Astrocyte (in vitro differentiated cells and primary cell): ENCODE measurements at regions not wholly inside any gene's neighbourhood (a gene's known extent, or its start where the extent isn't known, plus 50 kb on each side); places are given as distances from the start of the nearest gene placed in this dataset.
A peak's percentile ranks its signal among the peaks of the same experiment; 100 is the strongest.

Source experiments
- DNase-seq: peaks from one replicate; pipeline ENCODE4 v3.0.0-alpha.2; 2010; ENCODE audit warnings: low read depth
- FAIRE-seq: peaks from 2 replicates; lab custom pipeline; 2011; peaks lifted over from hg19 to GRCh38; lab: Jason Lieb, UNC
- H2AFZ ChIP-seq: 2 replicates; pipeline ENCODE4 v1.6.0; 2012; ENCODE audit warnings: low read depth, low read length, inconsistent platforms
- H3K27ac ChIP-seq: 2 replicates; pipeline ENCODE4 v1.5.1; 2011; ENCODE audit warnings: low read depth, low read length, inconsistent platforms
- H3K27me3 ChIP-seq: 2 replicates; pipeline ENCODE4 v1.6.0; 2011; ENCODE audit warnings: low read length, inconsistent platforms; ENCODE audit not compliant: insufficient read depth
- H3K36me3 ChIP-seq: 2 replicates; pipeline ENCODE4 v1.5.1; 2011; ENCODE audit warnings: low read length, inconsistent platforms; ENCODE audit not compliant: insufficient read depth
- H3K4me1 ChIP-seq: 2 replicates; pipeline ENCODE4 v1.5.1; 2011; ENCODE audit warnings: low read length, inconsistent platforms; ENCODE audit not compliant: insufficient read depth
- H3K4me2 ChIP-seq: 2 replicates; pipeline ENCODE4 v1.6.0; 2012; ENCODE audit warnings: low read length, inconsistent platforms
- H3K4me3 ChIP-seq: 2 replicates; pipeline ENCODE4 v1.5.1; 2011; ENCODE audit warnings: low read depth, mild to moderate bottlenecking, low read length, inconsistent platforms; ENCODE audit not compliant: insufficient read depth
- H3K79me2 ChIP-seq: 2 replicates; pipeline ENCODE4 v1.6.0; 2012; ENCODE audit warnings: mild to moderate bottlenecking, low read length, inconsistent platforms; ENCODE audit not compliant: insufficient read depth
- H3K9ac ChIP-seq: 2 replicates; pipeline ENCODE4 v1.6.0; 2012; ENCODE audit warnings: mild to moderate bottlenecking, low read length, inconsistent platforms
- H3K9me3 ChIP-seq: 2 replicates; pipeline ENCODE4 v1.5.1; 2012; ENCODE audit warnings: low read depth, mild to moderate bottlenecking, low read length, inconsistent platforms; ENCODE audit not compliant: insufficient read depth
- H4K20me1 ChIP-seq: 2 replicates; pipeline ENCODE4 v1.6.0; 2012; ENCODE audit warnings: low read length, inconsistent platforms; ENCODE audit not compliant: insufficient read depth
- H3K27ac Mint-ChIP-seq: one replicate; pipeline ENCODE4 v1.8.0; 2021; ENCODE audit warnings: mild to moderate bottlenecking, mixed read lengths; ENCODE audit not compliant: unreplicated experiment
- H3K27me3 Mint-ChIP-seq: one replicate; pipeline ENCODE4 v1.8.0; 2021; ENCODE audit warnings: low read depth, mixed read lengths; ENCODE audit not compliant: unreplicated experiment
- H3K36me3 Mint-ChIP-seq: one replicate; pipeline ENCODE4 v1.8.0; 2021; ENCODE audit warnings: low read depth, mixed read lengths; ENCODE audit not compliant: unreplicated experiment
- H3K4me1 Mint-ChIP-seq: one replicate; pipeline ENCODE4 v1.8.0; 2021; ENCODE audit warnings: low read depth, mixed read lengths; ENCODE audit not compliant: unreplicated experiment
- H3K4me3 Mint-ChIP-seq: one replicate; pipeline ENCODE4 v1.8.0; 2021; ENCODE audit warnings: mild to moderate bottlenecking, moderate library complexity, mixed read lengths; ENCODE audit not compliant: unreplicated experiment
- H3K9me3 Mint-ChIP-seq: one replicate; pipeline ENCODE4 v1.8.0; 2021; ENCODE audit warnings: mild to moderate bottlenecking, mixed read lengths; ENCODE audit not compliant: unreplicated experiment
- EZH2 ChIP-seq: IDR thresholded peaks from 2 replicates; pipeline ENCODE4 v1.6.1; 2012; ENCODE audit warnings: mild to moderate bottlenecking, low read length, inconsistent platforms; ENCODE audit not compliant: insufficient read depth
- TF ChIP-seq, protein P1 (sequence below): IDR thresholded peaks from 2 replicates; pipeline ENCODE4 v1.5.1; 2011; ENCODE audit warnings: low read depth, mild to moderate bottlenecking, inconsistent platforms, low read length, moderate library complexity; ENCODE audit not compliant: insufficient read depth

- FAIRE-seq (no peak), DNase-seq (peak; percentile 4)
- no peaks in the 10 kb centered on the region for H4K20me1 ChIP-seq
- no peak overlapping the region for H3K4me3 ChIP-seq
- H3K4me1 Mint-ChIP-seq, result peaks cover 11% of the 10 kb centered on the region
- no peak for TF ChIP-seq EZH2
- TF ChIP-seq, protein P1, sequence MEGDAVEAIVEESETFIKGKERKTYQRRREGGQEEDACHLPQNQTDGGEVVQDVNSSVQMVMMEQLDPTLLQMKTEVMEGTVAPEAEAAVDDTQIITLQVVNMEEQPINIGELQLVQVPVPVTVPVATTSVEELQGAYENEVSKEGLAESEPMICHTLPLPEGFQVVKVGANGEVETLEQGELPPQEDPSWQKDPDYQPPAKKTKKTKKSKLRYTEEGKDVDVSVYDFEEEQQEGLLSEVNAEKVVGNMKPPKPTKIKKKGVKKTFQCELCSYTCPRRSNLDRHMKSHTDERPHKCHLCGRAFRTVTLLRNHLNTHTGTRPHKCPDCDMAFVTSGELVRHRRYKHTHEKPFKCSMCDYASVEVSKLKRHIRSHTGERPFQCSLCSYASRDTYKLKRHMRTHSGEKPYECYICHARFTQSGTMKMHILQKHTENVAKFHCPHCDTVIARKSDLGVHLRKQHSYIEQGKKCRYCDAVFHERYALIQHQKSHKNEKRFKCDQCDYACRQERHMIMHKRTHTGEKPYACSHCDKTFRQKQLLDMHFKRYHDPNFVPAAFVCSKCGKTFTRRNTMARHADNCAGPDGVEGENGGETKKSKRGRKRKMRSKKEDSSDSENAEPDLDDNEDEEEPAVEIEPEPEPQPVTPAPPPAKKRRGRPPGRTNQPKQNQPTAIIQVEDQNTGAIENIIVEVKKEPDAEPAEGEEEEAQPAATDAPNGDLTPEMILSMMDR, result no peak
- H3K9me3 Mint-ChIP-seq, result peaks cover 5% of the 10 kb centered on the region
- no peak overlapping the region for H3K4me3 Mint-ChIP-seq
- peaks cover 4% of the 10 kb centered on the region for H3K27me3 ChIP-seq
- H3K36me3 ChIP-seq, result no peaks in the 10 kb centered on the region
- peaks cover 21% of the 10 kb centered on the region for H3K27me3 Mint-ChIP-seq
- H3K9me3 ChIP-seq, result no peaks in the 10 kb centered on the region
- H3K36me3 Mint-ChIP-seq, result no peaks in the 10 kb centered on the region
- H3K79me2 ChIP-seq, result no peaks in the 10 kb centered on the region
- no peak overlapping the region for H3K27ac ChIP-seq
- H3K9ac ChIP-seq, result no peak overlapping the region
- H3K27ac Mint-ChIP-seq, result no peak overlapping the region
- no peaks in the 10 kb centered on the region for H3K4me1 ChIP-seq
- H2AFZ ChIP-seq, result no peak overlapping the region
- no peak overlapping the region for H3K4me2 ChIP-seq
Observed at GRCh38 chr9:90020276-90020871, 415.6 kb downstream of the GADD45G start.

DNA sequence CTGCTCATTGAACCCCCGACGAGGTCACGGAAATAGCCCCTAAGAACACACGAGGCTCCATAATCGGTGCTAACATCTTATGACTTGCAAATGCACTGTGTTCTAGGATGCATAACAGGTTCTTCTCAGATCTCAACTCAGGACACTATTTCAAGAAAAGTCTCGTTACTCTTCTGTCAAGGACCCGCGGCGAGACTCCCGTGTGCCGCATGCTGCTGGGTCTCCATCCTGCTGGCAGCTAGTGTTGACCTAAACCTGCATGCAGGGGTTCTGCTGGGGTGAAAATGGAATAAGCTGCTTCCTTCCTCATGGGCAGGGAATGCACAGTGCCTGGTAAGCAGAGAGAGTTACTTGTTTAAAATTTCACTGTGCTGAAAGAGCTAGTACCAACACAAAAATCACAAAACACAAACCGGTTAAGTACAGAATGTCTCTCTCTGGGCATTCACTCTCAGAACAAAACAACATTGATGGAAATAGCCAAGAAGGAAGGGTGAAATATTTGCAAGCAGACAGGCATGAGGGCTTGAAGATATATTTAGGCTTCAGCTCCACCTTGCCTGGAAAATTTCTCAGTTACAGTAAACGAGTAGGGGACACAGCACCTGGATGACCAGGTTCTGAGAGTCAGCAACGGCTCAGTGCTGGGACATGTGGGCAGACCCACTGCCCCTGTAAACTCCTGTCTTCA, 416.5 kb downstream of the GADD45G start:
- H3K4me2 ChIP-seq, result no peak overlapping the region
- H3K4me1 ChIP-seq, result no peaks in the 10 kb centered on the region
- H3K27me3 ChIP-seq, result no peaks in the 10 kb centered on the region
- FAIRE-seq (no peak), DNase-seq (no peak)
- H3K4me1 Mint-ChIP-seq, result peaks cover 13% of the 10 kb centered on the region
- H3K4me3 Mint-ChIP-seq, result no peak overlapping the region
- H4K20me1 ChIP-seq, result no peaks in the 10 kb centered on the region
- H3K36me3 Mint-ChIP-seq, result no peaks in the 10 kb centered on the region
- H3K4me3 ChIP-seq, result no peak overlapping the region
- H3K9me3 ChIP-seq, result no peaks in the 10 kb centered on the region
- no peak overlapping the region for H3K9ac ChIP-seq
- no peak overlapping the region for H2AFZ ChIP-seq
- H3K27ac ChIP-seq, result no peak overlapping the region
- H3K36me3 ChIP-seq, result no peaks in the 10 kb centered on the region
- H3K79me2 ChIP-seq, result no peaks in the 10 kb centered on the region
- H3K27me3 Mint-ChIP-seq, result peaks cover 20% of the 10 kb centered on the region
- H3K9me3 Mint-ChIP-seq, result peaks cover 5% of the 10 kb centered on the region
- H3K27ac Mint-ChIP-seq, result no peak overlapping the region
- TF ChIP-seq, protein P1, result no peak
- TF ChIP-seq EZH2, result no peak

- H3K79me2 ChIP-seq, result no peaks in the 10 kb centered on the region
Observed at GRCh38 chr9:90022474-90022873, 417.7 kb downstream of the GADD45G start.

More at GRCh38 chr9:90022474-90022873, 417.7 kb downstream of the GADD45G start:
- Mint-ChIP-seq H3K27me3 (peaks cover 14% of the 10 kb centered on the region), H3K36me3 (no peaks in the 10 kb centered on the region), H3K27ac (no peak overlapping the region), H3K4me1 (peaks cover 11% of the 10 kb centered on the region), H3K9me3 (peaks cover 2% of the 10 kb centered on the region), H3K4me3 (no peak overlapping the region)
- DNase-seq, result peak; percentile 22
- TF ChIP-seq, protein P1, result no peak
- no peak for TF ChIP-seq EZH2
- no peak overlapping the region for H3K4me3 ChIP-seq
- no peak overlapping the region for H3K4me2 ChIP-seq
- no peak overlapping the region for H3K27ac ChIP-seq
- no peak for FAIRE-seq
- no peaks in the 10 kb centered on the region for H3K36me3 ChIP-seq
- H2AFZ ChIP-seq, result no peak overlapping the region
- H3K4me1 ChIP-seq, result no peaks in the 10 kb centered on the region
- H4K20me1 ChIP-seq, result no peaks in the 10 kb centered on the region
- H3K9ac ChIP-seq, result no peak overlapping the region
- peaks cover under 1% of the 10 kb centered on the region for H3K27me3 ChIP-seq
- H3K9me3 ChIP-seq, result no peaks in the 10 kb centered on the region
